GM06990 (cell line): ENCODE measurements at regions not wholly inside any gene's neighbourhood (a gene's known extent, or its start where the extent isn't known, plus 50 kb on each side); places are given as distances from the start of the nearest gene placed in this dataset.

Experiments used
- DNase-seq: peaks from one replicate; pipeline ENCODE4 v3.0.0-alpha.2; 2011; ENCODE audit not compliant: insufficient read length; ENCODE audit errors: extremely low read depth
- H3K27me3 ChIP-seq: replicated peaks from 2 replicates; pipeline ENCODE4 v1.6.0; 2011; ENCODE audit warnings: low read length; ENCODE audit not compliant: control insufficient read depth, insufficient read depth
- H3K36me3 ChIP-seq: 2 replicates; pipeline ENCODE4 v1.5.1; 2011; ENCODE audit warnings: low read length; ENCODE audit not compliant: control insufficient read depth, insufficient read depth
- H3K4me3 ChIP-seq: replicated peaks from 2 replicates; pipeline ENCODE4 v1.5.1; 2011; ENCODE audit warnings: low read depth, mild to moderate bottlenecking, control low read depth, low read length
- TF ChIP-seq, protein P1 (sequence below): IDR thresholded peaks from 2 replicates; pipeline ENCODE4 v1.5.1; 2011; ENCODE audit warnings: low read length, control low read depth, mild to moderate bottlenecking, inconsistent platforms; ENCODE audit not compliant: insufficient read depth, poor library complexity, severe bottlenecking

DNA sequence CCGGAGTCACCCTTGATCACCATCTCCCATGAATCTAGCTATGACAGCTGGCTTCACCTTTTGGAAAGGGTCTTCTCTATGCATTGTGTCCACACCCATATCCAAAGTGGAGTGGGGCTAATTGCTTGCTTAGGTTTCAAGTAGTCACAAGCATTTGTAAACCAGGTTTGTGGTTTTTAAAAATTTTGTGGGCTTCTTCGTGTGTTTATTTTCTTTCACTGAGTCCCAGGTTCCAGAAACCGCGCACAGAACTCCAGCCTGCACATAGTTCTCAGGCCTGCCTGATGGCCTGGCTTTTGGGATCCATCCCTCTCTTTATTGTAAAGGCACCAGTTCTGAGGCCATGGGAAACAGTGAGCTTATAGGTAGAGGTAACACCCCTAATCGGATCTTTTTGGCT is 70.2 kb upstream of the TLR3 start:
- no peaks in the 10 kb centered on the region for H3K27me3 ChIP-seq
- TF ChIP-seq, protein P1, sequence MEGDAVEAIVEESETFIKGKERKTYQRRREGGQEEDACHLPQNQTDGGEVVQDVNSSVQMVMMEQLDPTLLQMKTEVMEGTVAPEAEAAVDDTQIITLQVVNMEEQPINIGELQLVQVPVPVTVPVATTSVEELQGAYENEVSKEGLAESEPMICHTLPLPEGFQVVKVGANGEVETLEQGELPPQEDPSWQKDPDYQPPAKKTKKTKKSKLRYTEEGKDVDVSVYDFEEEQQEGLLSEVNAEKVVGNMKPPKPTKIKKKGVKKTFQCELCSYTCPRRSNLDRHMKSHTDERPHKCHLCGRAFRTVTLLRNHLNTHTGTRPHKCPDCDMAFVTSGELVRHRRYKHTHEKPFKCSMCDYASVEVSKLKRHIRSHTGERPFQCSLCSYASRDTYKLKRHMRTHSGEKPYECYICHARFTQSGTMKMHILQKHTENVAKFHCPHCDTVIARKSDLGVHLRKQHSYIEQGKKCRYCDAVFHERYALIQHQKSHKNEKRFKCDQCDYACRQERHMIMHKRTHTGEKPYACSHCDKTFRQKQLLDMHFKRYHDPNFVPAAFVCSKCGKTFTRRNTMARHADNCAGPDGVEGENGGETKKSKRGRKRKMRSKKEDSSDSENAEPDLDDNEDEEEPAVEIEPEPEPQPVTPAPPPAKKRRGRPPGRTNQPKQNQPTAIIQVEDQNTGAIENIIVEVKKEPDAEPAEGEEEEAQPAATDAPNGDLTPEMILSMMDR: no peak
- H3K36me3 ChIP-seq: no peaks in the 10 kb centered on the region
- no peak for DNase-seq
- H3K4me3 ChIP-seq: no peak overlapping the region

DNA sequence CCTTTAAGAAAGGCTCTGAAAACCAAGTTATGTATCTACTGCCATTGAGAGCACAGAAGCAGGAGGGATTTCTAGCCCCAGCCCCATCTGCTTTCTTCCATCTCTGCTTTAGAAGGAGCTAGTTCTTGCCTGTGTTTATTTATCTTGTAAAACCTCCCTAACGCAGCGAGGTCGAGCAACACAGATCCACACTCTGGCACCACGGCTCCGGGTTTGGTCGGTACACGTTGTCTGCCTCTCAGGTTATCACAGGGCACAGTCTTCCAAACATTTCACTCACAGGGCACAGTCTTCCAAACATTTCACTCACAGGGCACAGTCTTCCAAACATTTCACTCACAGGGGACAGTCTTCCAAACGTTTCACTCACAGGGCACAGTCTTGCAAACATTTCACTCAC is 69.7 kb upstream of the TLR3 start:
- Histone ChIP-seq H3K4me3 (no peak overlapping the region), H3K27me3 (no peaks in the 10 kb centered on the region), H3K36me3 (no peaks in the 10 kb centered on the region)
- TF ChIP-seq, protein P1: no peak
- DNase-seq: no peak

DNA sequence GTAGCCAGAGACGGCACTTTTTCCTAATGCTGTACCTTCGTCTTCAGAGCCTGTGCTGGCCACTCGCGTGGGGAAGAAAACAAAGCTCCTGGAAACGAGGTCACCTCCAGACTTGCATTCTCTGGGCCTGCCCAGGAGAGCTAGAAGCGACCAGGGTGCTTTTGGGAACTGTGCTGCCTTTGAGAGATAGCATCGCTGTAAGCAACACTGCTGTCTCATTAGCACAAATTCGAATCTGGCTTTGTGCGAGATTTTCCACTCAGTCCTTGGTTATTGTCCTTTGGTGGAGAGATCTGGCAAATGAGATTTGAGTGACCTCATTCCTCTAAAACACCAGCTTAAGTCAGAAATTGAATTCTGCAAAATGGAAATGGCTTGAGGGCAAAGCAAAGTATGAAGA is 66.1 kb upstream of the TLR3 start:
- no peak overlapping the region for H3K4me3 ChIP-seq
- no peak for DNase-seq
- H3K36me3 ChIP-seq: no peaks in the 10 kb centered on the region
- TF ChIP-seq, protein P1: no peak
- no peaks in the 10 kb centered on the region; the same call in 1 of the 2 replicates for H3K27me3 ChIP-seq

DNA sequence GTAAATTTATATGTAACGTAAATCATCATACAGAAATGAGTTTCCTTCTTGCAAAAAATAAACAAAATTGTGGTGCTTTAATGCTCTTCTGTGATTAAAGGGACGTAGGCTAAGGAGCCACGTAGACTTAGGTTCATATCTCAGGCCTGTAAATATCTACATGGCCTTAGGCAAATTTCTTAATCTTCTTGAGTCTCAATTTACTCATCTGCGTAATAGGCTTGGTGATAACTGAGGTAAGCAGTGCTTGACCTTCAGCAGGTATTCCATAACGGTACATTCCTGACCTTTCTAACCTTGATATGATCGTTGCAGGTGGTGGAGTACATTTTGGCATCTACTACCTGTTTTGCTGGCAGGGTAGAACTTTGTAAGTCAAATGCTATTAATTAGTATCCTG is 65.2 kb upstream of the TLR3 start:
- TF ChIP-seq, protein P1: no peak
- Histone ChIP-seq H3K4me3 (no peak overlapping the region), H3K36me3 (no peaks in the 10 kb centered on the region), H3K27me3 (no peaks in the 10 kb centered on the region; the same call in 1 of the 2 replicates)
- no peak for DNase-seq

DNA sequence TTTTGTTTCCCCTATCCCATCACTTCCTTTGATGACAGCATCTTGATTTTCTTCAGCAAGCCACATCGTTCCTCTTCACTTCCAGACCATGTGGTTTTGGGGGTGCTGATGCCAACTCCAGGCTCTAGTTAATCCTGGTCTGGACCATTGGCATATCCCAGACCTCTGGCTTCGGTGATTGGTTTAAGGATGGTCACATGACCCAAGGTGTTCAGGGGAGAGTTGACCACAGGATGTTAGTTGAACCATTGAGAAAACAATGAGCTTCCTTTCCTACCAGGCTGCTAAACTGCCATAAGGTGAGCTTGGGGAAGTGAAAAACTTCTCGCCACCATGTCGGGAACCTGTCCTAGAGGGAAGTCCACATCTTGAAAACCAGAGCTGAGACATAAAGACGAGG is 60.9 kb upstream of the TLR3 start:
- no peak overlapping the region for H3K4me3 ChIP-seq
- DNase-seq: no peak
- no peaks in the 10 kb centered on the region for H3K36me3 ChIP-seq
- TF ChIP-seq, protein P1: no peak
- H3K27me3 ChIP-seq: no peaks in the 10 kb centered on the region; the same call in 1 of the 2 replicates

DNA sequence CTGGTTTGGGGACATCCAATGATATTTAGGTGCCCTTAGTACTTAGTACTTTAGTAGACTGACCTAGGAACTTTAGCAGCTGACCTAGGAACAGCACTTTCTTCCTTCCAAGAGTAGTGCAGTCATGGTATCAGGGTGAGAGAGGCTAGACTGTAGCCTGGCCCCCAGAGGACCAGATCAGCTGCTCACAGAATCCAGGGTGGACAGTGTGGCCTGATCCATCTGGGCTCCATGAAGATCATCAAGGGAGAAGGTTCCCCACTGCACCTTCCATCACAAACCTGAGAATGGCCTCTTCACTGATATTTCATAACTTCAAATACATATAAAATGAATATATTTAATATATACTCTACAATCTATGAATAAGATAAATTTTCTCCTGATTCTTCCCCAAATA is 59.0 kb upstream of the TLR3 start:
- TF ChIP-seq, protein P1: no peak
- DNase-seq: no peak
- no peaks in the 10 kb centered on the region; the same call in 1 of the 2 replicates for H3K27me3 ChIP-seq
- H3K36me3 ChIP-seq: no peaks in the 10 kb centered on the region
- H3K4me3 ChIP-seq: no peak overlapping the region
